Esophagus squamous epithelium (tissue), 5 donors: ENCODE measurements at regions not wholly inside any gene's neighbourhood (a gene's known extent, or its start where the extent isn't known, plus 50 kb on each side); places are given as distances from the start of the nearest gene placed in this dataset.

Experiments
- DNase-seq: peaks from one replicate; lab custom pipeline; 2025; lab: John Stamatoyannopoulos, UW
- H3K27ac ChIP-seq, 4 donors: fragments of 200-600 bp; sonication (generic); one replicate each; pipeline ENCODE4 v1.5.1; 2016 to 2019; ENCODE audit warnings: mild to moderate bottlenecking in 1 of 4
- H3K27me3 ChIP-seq, 4 donors: fragments of 200-600 bp; sonication (generic); 1 replicate in 3 of 4; 2 replicates in 1 of 4; pipeline versions ENCODE4 v1.5.1 to v1.6.0; 2017 to 2021; ENCODE audit warnings: antibody characterized with exemption in 1 of 4
- H3K36me3 ChIP-seq, 3 donors: fragments of 200-600 bp; sonication (generic); one replicate each; pipeline ENCODE4 v1.5.1; 2016 to 2019
- H3K4me1 ChIP-seq, 3 donors: fragments of 200-600 bp; sonication (generic); one replicate each; pipeline ENCODE4 v1.5.1; 2017 to 2019
- H3K4me3 ChIP-seq, 4 donors: fragments of 200-600 bp; sonication (generic); 1 replicate in 3 of 4; 2 replicates in 1 of 4; pipeline ENCODE4 v1.5.1; 2016 to 2019; ENCODE audit warnings: mild to moderate bottlenecking in 2 of 4, moderate library complexity in 1 of 4
- H3K9me3 ChIP-seq, 3 donors: fragments of 200-600 bp; sonication (generic); one replicate each; pipeline ENCODE4 v1.5.1; 2016 to 2019
- CTCF ChIP-seq, 6 experiments: fragments of 450-650 bp in 4 of 6; fragments of 200-600 bp in 2 of 6; sonication (generic) in 2 of 6; IDR thresholded peaks; one replicate each; pipeline ENCODE4 v1.5.1; 2016 to 2019; ENCODE audit warnings: antibody characterized with exemption in 6 of 6, mild to moderate bottlenecking in 4 of 6, moderate library complexity in 4 of 6
- POLR2A ChIP-seq, 4 donors: fragments of 450-650 bp; IDR thresholded peaks; one replicate each; pipeline ENCODE4 v1.6.1; 2017; ENCODE audit warnings: antibody characterized with exemption in 4 of 4, mild to moderate bottlenecking in 4 of 4, moderate library complexity in 3 of 4
- WGBS, 2 donors: methylation state at CpG; one replicate each; pipeline ENCODE4 v1.1.5; 2018; 5-methylcytosine and 5-hydroxymethylcytosine counted together
- intact Hi-C: fragments of 100-400 bp; cut with DNase I; formaldehyde crosslinking; loops from one replicate; pipeline ENCODE4 v1.15.0; 2022
- donor health status: DM: yes; HTN: yes; CAD: no.

GRCh38 chr17:72206376-72206775 is 85.6 kb downstream of the SOX9 start:
- intact Hi-C loops, result no loop called here
- Histone ChIP-seq H3K27me3 (peaks cover 0 to 53% (median 0%) of the 10 kb centered on the region in 4 donors), H3K4me1 (no peaks in the 10 kb centered on the region), H3K27ac (no peak overlapping the region), H3K4me3 (no peak overlapping the region), H3K36me3 (no peaks in the 10 kb centered on the region), H3K9me3 (no peaks in the 10 kb centered on the region)
- 57 to 79% methylated on average over 4 of the region's 4 CpGs for WGBS, 2 donors
- no peak for DNase-seq
- TF ChIP-seq POLR2A (IDR thresholded peaks at IDR 0.05), result no peak
- TF ChIP-seq CTCF (IDR thresholded peaks at IDR 0.05), result no peak

GRCh38 chr17:72208832-72209231 is 88.0 kb downstream of the SOX9 start:
- Histone ChIP-seq H3K27me3 (peaks cover 0 to 51% (median 0%) of the 10 kb centered on the region in 4 donors), H3K27ac (no peak overlapping the region), H3K4me1 (no peaks in the 10 kb centered on the region), H3K36me3 (no peaks in the 10 kb centered on the region), H3K9me3 (no peaks in the 10 kb centered on the region), H3K4me3 (no peak overlapping the region)
- intact Hi-C loops, result no loop called here
- TF ChIP-seq CTCF (IDR thresholded peaks at IDR 0.05), result no peak
- DNase-seq, result no peak

GRCh38 chr17:72212041-72212440 is 91.2 kb downstream of the SOX9 start:
- intact Hi-C loops, result no loop called here
- Histone ChIP-seq H3K4me3 (no peak overlapping the region), H3K27ac (no peak overlapping the region), H3K4me1 (no peaks in the 10 kb centered on the region), H3K9me3 (no peaks in the 10 kb centered on the region), H3K36me3 (no peaks in the 10 kb centered on the region), H3K27me3 (peaks cover 0 to 27% (median 0%) of the 10 kb centered on the region in 4 donors)
- 59 to 72% methylated on average over 5 of the region's 5 CpGs for WGBS, 2 donors
- no peak for DNase-seq
- TF ChIP-seq POLR2A (IDR thresholded peaks at IDR 0.05) (no peak), CTCF (IDR thresholded peaks at IDR 0.05) (no peak)

- Histone ChIP-seq H3K9me3 (no peaks in the 10 kb centered on the region), H3K27ac (no peak overlapping the region), H3K36me3 (no peaks in the 10 kb centered on the region), H3K4me3 (no peak overlapping the region), H3K27me3 (peaks cover 0 to 46% (median 6%) of the 10 kb centered on the region in 4 donors), H3K4me1 (peaks cover 0 to 13% (median 0%) of the 10 kb centered on the region in 3 donors)
- TF ChIP-seq CTCF (IDR thresholded peaks at IDR 0.05) (no peak), POLR2A (IDR thresholded peaks at IDR 0.05) (no peak)
- 27 to 46% methylated on average over 2 of the region's 2 CpGs for WGBS, 2 donors
- intact Hi-C loops, result no loop called here
- DNase-seq, result no peak
Measured at GRCh38 chr17:72215490-72215889, 94.7 kb downstream of the SOX9 start.

- Histone ChIP-seq H3K27me3 (peaks cover 0 to 47% (median 6%) of the 10 kb centered on the region in 4 donors), H3K36me3 (no peaks in the 10 kb centered on the region), H3K4me3 (no peak overlapping the region), H3K9me3 (no peaks in the 10 kb centered on the region), H3K27ac (no peak overlapping the region), H3K4me1 (peaks cover 0 to 13% (median 0%) of the 10 kb centered on the region in 3 donors)
- WGBS, 2 donors, result 85 to 87% methylated on average over 7 of the region's 7 CpGs
- no peak for DNase-seq
- intact Hi-C loops, result no loop called here
- no peak for TF ChIP-seq CTCF (IDR thresholded peaks at IDR 0.05)
- no peak for TF ChIP-seq POLR2A (IDR thresholded peaks at IDR 0.05)
Measured at GRCh38 chr17:72215928-72216327, 95.1 kb downstream of the SOX9 start.
